H7 (cell line): ENCODE measurements at regions not wholly inside any gene's neighbourhood (a gene's known extent, or its start where the extent isn't known, plus 50 kb on each side); places are given as distances from the start of the nearest gene placed in this dataset.

ENCODE experiments used
- DNase-seq: peaks from one replicate; pipeline ENCODE4 v3.0.0; 2012
- H3K27me3 ChIP-seq: 2 replicates; pipeline ENCODE4 v1.6.0; 2011; ENCODE audit warnings: mild to moderate bottlenecking, low read length; ENCODE audit not compliant: control insufficient read depth, insufficient read depth
- H3K36me3 ChIP-seq: replicated peaks from 2 replicates; pipeline ENCODE4 v1.5.1; 2011; ENCODE audit warnings: low read length; ENCODE audit not compliant: control insufficient read depth, insufficient read depth
- H3K4me3 ChIP-seq: 2 replicates; pipeline ENCODE4 v1.5.1; 2011; ENCODE audit warnings: low read depth, mild to moderate bottlenecking, control low read depth, low read length, moderate library complexity; ENCODE audit not compliant: insufficient read depth

DNA sequence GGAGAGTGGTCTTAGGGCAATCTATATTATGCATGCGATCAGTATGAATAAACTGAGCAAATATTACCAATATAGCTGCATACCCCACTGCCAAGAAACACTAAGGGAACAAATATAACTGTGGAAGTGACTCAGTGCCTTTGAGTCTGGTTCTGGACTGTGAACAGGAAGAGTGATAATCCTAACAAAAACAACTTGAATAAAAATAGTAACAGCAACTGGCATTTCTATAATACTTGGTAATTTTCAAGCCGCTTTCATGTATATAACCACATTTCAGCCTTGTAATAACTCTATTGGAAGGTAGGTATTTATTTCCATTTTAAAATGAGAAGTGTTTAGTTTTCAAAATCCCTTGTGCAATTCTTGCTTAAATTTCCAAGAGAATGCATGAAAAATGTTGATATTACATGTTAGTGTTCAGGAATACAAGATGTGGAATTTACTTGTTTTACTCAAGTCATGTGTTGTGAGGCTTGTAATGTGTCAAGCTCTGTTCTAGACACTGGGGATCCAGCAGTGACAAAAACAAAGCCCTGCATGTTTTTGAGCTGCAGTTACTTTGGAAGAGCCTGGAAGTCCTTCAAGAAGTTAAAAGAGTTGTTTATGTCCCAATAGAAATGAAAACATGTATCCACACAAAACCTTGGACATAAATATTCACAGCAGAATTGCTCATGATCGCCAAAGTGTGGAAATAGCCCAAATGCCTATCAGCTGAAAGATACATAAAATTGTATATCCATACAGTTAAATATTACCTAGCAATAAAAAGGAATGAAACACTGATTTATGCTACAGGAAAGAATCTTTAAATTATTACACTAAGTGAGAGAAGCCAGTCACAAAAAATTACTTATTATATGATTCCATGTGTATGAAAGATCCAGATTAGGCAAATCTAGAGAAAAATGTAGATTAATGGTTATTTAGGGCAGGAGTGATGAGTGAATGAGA lies 338.1 kb upstream of the TMEM132C start:
- H3K36me3 ChIP-seq, result no peaks in the 10 kb centered on the region
- DNase-seq, result no peak

DNA sequence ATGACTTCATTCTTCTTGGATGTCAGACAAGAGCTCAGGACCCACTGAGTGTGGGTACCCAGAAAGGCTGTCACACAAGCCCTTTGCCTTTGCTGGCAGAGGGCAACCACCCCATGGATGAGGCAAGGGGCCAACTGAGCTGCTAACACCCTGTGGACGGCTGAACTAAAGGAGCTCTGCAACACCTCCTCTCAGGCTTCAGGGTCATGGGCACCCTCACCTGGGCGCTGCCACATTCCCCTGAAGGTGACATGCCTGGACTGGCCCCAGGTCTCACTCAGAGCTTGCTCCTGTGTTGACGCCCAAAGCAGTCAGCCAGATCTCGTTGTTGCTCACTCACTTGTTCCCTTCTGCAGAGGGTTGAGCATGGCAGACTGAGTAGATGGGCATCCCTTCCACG lies 336.8 kb upstream of the TMEM132C start:
- no peak for DNase-seq
- no peaks in the 10 kb centered on the region for H3K36me3 ChIP-seq
- H3K4me3 ChIP-seq, result no peak overlapping the region
- H3K27me3 ChIP-seq, result no peaks in the 10 kb centered on the region

More for the DNA sequence above, 338.1 kb upstream of the TMEM132C start:
- Histone ChIP-seq H3K4me3 (no peak overlapping the region), H3K27me3 (no peaks in the 10 kb centered on the region)

DNA sequence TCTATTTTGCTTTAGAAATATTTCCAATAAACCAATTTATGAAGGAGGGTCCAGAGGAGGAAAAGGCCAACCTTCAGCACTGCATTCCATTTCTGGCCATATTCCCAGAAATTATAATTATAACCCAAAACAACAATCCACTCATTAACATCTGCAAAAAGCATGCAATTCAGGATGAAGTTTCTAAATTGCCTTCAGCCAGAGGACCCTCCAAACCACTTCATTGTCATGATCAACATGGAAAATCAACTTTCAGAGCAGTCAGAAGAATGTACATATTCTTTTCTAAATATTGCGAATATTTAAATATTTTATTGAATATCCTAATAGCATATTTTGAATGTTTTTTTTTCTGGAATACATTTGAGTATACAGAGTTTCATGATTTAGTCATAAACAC lies 332.6 kb upstream of the TMEM132C start:
- Histone ChIP-seq H3K36me3 (no peaks in the 10 kb centered on the region), H3K4me3 (no peak overlapping the region), H3K27me3 (no peaks in the 10 kb centered on the region)
- no peak for DNase-seq

DNA sequence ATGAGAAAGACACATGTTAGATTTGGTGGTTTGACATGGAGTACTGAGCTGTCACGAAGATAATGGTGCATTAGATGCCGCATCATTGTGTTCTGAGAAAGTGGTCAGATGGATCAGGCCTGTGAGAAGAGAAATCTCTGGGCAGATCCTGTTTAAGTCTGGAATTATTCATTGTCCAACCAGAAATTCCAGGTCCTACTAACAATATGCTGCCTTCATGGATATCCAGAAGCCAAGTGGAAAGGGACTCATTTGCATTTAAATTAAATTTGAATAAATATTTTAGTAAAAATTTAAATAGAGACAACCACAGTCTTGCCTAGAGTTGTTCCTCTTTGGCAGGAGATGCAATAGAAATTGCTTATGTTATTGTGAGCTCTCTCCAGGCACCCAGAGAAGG lies 330.5 kb upstream of the TMEM132C start:
- Histone ChIP-seq H3K36me3 (no peaks in the 10 kb centered on the region), H3K27me3 (no peaks in the 10 kb centered on the region), H3K4me3 (no peak overlapping the region)
- DNase-seq, result no peak

DNA sequence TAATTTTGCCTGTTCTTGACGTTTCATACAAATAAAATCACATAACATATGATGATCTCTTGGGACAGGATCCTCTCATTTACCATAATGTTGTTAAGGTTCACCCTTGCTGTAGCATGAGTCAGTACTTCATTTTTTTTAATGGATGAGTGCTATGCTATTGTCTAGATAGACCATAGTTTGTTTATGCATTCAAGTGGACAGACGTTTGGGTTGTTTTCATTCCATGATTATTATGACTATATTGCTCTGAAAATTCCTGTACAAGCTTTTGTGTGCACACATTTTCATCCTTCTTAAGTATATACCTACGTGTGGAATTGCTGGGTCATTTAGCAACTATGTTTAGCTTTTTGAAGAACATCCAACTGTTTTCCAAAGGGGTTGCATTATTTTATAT lies 325.6 kb upstream of the TMEM132C start:
- no peaks in the 10 kb centered on the region for H3K27me3 ChIP-seq
- DNase-seq, result no peak
- H3K36me3 ChIP-seq, result no peaks in the 10 kb centered on the region

DNA sequence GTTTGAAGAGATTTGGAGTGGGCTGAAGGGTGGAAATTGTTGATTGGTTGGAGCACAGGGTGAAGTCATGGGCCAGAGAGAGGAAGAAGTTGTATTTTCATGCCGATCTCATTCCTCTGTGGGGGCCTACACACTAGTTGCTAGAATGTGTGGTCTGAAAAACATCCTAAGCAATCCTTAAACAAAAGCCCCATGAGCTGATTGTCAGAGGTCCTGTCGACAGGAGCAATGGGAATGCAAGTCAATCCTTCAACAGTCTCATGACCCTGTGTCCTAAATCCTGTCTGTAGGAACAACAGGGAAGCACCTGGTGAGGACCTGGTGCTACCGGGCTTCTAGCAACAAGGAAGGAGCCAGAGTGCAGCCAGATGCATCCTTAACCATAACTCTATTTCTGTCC lies 324.0 kb upstream of the TMEM132C start:
- H3K4me3 ChIP-seq, result no peak overlapping the region
- DNase-seq, result no peak
- H3K36me3 ChIP-seq, result no peaks in the 10 kb centered on the region
- H3K27me3 ChIP-seq, result no peaks in the 10 kb centered on the region

More for the DNA sequence above, 325.6 kb upstream of the TMEM132C start:
- H3K4me3 ChIP-seq, result no peak overlapping the region

DNA sequence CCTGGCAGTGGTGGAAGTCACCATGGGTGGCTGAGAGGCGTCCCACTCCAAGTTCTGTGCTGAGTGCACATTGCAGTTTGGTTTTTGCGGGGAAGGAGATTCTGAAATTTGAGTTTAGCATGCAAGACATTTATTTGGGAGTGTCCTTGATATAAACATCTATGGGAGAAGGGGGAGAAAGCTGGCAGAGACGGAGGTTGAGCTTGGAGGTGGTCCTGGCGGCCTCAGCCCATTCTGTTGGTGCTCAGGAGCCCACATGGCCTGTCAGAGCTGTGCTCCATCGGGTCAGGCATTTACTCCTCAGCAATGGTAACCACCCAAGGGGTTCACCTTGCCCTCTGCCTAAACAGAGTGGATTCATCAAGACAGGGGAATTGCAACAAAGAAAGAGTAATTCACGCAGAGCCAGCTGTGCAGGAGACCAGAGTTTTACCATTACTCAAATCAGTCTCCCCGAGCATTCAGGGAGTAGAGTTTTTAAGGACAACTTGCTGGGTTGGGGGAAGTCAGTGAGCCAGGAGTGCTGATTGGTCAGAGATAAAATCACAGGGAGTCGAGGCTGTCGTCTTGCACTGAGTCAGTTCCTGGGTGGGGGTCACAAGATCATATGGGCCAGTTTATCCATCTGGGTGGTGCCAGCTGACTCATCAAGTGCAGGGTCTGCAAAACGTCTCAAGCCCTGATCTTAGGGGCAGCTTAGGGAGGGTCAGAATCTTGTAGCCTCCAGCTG lies 323.3 kb upstream of the TMEM132C start:
- Histone ChIP-seq H3K36me3 (no peaks in the 10 kb centered on the region), H3K27me3 (no peaks in the 10 kb centered on the region), H3K4me3 (no peak overlapping the region)
- no peak for DNase-seq

DNA sequence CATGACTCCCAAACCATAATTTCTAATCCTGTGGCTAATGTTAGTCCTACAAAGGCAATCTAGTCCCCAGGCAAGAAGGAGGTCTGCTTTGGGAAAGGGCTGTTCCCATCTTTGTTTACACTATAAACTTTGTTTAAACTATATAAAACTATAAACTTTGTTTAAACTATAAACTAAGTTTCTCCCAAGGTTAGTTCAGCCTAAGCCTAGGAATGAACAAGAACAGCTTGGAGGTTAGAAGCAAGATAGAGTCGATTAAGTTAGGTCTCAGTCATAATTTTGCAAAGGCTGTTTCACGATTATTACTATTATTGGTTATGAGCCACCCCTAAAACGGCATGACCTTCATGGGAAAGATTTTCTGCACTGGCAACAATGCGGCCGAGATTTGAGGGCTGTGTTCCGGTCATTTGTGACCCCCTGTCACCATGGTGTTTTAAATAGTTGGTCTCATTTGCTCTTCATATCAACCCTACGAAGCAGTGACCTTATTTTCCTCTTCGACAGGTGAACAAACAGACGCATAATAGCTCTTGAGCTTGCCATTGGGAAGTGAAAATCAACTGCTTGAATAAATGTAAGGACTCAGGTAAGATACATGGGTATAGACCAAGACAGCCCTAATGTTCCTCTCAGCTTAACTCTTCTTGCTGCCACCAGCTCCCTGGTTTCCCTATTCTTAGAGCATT lies 322.6 kb upstream of the TMEM132C start:
- no peak overlapping the region for H3K4me3 ChIP-seq
- H3K36me3 ChIP-seq, result no peaks in the 10 kb centered on the region
- no peaks in the 10 kb centered on the region for H3K27me3 ChIP-seq
- no peak for DNase-seq

DNA sequence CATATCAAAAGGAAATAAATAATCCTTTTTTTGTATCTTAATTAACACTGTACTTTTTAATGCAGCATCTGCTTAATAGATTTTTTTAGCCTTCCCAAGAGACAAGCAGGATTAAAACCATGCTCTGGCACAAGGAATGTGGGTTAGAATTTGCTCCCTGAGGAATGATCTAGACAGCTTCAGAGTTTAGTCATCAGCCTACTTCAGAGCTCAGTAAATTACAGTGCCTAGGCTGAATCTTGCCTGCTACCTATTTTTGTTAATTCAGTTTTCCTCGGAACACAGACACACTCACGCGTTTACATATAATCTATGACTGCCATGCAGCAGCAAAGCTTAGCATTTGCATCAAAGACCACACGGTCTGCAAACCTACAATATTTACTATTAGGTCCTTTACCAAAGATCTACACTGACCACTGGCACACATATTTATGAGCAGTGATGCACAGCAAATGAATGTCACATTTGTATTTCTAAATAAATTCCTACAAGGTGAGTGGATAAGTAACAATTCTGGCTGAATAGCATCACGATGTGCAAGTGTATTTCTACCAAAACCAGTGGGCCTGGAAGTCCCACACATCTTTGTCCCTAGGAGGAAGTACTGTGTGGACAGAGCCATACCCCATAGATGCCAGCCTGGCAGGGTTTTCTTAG lies 309.8 kb upstream of the TMEM132C start:
- no peak overlapping the region for H3K4me3 ChIP-seq
- no peaks in the 10 kb centered on the region for H3K27me3 ChIP-seq
- DNase-seq, result no peak
- H3K36me3 ChIP-seq, result no peaks in the 10 kb centered on the region

DNA sequence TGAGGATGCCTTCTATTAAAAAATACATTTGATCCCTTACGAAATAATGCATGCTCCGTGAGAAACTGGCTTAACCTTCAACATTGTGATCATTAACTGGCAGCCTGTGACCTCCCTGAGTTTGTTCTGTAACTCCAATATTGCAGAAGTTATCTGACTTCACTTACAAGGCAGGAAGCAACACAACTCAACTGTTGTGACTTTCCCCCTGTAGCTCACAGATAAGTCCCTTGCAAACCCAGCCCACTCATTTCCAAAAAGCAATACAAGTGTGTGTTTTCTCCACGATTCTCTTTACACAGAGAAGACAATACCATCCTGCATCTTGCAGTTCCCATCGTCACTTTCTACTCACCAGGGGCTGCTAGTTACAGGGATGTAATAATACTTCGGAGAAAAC lies 304.7 kb upstream of the TMEM132C start:
- DNase-seq, result no peak
- Histone ChIP-seq H3K36me3 (no peaks in the 10 kb centered on the region), H3K4me3 (no peak overlapping the region), H3K27me3 (no peaks in the 10 kb centered on the region)

DNA sequence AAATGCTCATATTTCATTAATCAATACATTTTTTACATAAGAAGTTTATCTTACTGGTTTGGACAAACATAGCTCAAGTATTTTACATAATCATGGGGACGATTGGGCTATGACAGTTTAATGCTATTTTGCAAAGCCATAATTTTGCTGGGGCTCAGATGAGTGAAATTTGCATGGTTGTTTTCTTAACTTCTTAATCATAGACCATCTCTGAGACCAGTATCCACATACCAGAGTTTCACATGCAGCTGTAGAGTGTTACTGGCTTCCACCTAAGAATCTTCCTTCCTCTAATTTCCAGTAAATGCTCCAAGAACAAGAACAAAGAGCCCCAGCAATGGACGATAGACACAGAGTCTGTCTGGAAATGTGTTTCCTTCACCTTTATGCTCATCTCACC lies 303.0 kb upstream of the TMEM132C start:
- H3K36me3 ChIP-seq, result no peaks in the 10 kb centered on the region
- H3K27me3 ChIP-seq, result no peaks in the 10 kb centered on the region
- no peak for DNase-seq
- no peak overlapping the region for H3K4me3 ChIP-seq

DNA sequence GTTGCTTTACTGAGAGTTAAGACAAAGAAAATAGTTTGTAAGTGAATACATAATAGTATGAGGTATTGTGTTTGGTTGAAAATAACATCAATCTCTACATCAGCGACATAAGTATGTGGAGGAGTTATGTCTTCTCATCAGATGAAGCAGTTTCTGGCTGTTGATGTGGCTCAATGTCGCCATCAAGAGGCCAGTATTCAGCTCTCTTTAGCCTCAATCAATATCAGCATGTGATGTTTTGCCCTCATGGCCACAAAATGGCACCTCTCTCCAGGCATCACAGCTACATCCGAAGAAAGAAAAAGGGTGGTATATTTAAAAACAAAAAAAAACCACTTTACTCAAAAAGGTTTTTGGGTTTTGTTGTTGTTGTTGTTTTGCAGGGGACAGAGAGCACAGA lies 302.3 kb upstream of the TMEM132C start:
- no peak for DNase-seq
- Histone ChIP-seq H3K36me3 (no peaks in the 10 kb centered on the region), H3K27me3 (no peaks in the 10 kb centered on the region), H3K4me3 (no peak overlapping the region)

DNA sequence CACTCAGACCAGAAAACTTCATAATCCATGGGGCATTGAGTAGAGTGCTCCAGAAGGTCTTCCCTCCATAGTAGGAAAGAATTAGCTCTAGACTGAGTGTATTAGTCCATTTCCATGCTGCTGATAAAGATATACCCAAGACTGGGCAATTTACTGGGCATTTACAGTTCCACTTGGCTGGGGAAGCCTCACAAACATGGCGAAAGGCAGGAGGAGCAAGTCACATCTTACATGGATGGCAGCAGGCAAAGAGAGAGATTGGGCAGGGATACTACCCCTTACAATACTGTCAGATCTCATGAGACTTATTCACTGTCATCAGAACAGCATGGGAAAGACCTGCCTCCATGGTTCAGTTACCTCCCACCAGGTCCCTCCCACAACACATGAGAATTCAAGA lies 300.6 kb upstream of the TMEM132C start:
- no peak for DNase-seq
- H3K36me3 ChIP-seq, result no peaks in the 10 kb centered on the region
- no peaks in the 10 kb centered on the region for H3K27me3 ChIP-seq
- no peak overlapping the region for H3K4me3 ChIP-seq

DNA sequence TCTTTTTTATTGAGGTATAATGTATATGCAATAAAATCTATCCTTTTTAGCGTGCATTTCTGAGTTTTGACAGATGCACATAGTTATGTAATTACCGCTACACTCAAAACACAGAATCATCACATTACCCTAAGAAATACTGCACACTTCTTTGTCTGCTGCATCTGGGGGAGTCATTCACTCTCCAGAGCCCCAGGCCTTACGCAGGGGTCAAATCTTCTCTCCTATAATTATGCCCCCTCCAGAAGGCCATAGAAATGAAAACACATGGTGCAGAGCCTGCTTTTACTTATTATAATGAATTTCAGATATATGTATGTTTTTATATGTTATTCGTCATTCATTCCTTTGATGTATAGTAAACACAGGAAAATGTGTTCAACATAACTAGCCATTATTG lies 296.5 kb upstream of the TMEM132C start:
- no peaks in the 10 kb centered on the region for H3K27me3 ChIP-seq
- DNase-seq, result no peak
- H3K36me3 ChIP-seq, result no peaks in the 10 kb centered on the region
- H3K4me3 ChIP-seq, result no peak overlapping the region
